SK-N-SH (cell line): ENCODE measurements at regions not wholly inside any gene's neighbourhood (a gene's known extent, or its start where the extent isn't known, plus 50 kb on each side); places are given as distances from the start of the nearest gene placed in this dataset.

Experiments
- CTCF ChIA-PET: fragments of 300-600, 350-600 bp; formaldehyde crosslinking; extraction: SDS; loops from one replicate; lab custom pipeline; 2021; lab: Yijun Ruan, JAX
- POLR2A ChIA-PET: fragments of 350-600 bp; sonication (Branson Sonifier 250); formaldehyde crosslinking; extraction: SDS; loops from one replicate; lab custom pipeline; 2020; ENCODE audit warnings: antibody characterized with exemption, inconsistent platforms; lab: Yijun Ruan, JAX
- DNase-seq: peaks from one replicate; pipeline ENCODE4 v3.0.0; 2012
- H2AFZ ChIP-seq: fragments of 200-600 bp; sonication (generic); 2 replicates; pipeline ENCODE4 v1.8.1; 2016; ENCODE audit warnings: antibody characterized with exemption, mild to moderate bottlenecking, low read depth
- H3F3A ChIP-seq: fragments of 200-600 bp; sonication (generic); replicated peaks from 2 replicates; pipeline ENCODE3; 2016; ENCODE audit warnings: antibody characterized with exemption, mild to moderate bottlenecking; ENCODE audit not compliant: insufficient read depth
- H3K27ac ChIP-seq, 2 experiments: fragments of 200-500 bp in 1 of 2; fragments of 200-600 bp in 1 of 2; sonication (Bioruptor generic) in 1 of 2; sonication (generic), shearing (Covaris generic) in 1 of 2; 2 replicates each; pipeline versions ENCODE4 v1.5.1 to v1.6.1; 2014 to 2016; ENCODE audit warnings: low read depth in 2 of 2, inconsistent platforms in 1 of 2, low read length in 1 of 2, mild to moderate bottlenecking in 1 of 2, mixed read lengths in 1 of 2
- H3K27me3 ChIP-seq: fragments of 200-600 bp; sonication (generic), shearing (Covaris generic); 2 replicates; pipeline ENCODE4 v1.6.1; 2016; ENCODE audit warnings: mixed run types; ENCODE audit not compliant: insufficient read depth
- H3K36me3 ChIP-seq, 2 experiments: fragments of 200-500 bp in 1 of 2; fragments of 200-600 bp in 1 of 2; sonication (Bioruptor generic) in 1 of 2; sonication (generic) in 1 of 2; replicated peaks in 1 of 2; 2 replicates each; pipeline versions ENCODE3 to v1.5.1; 2014 to 2016; ENCODE audit warnings: low read length in 1 of 2, mild to moderate bottlenecking in 1 of 2; ENCODE audit not compliant: insufficient read depth in 2 of 2, control insufficient read depth in 1 of 2
- H3K4me1 ChIP-seq, 2 experiments: fragments of 200-500 bp in 1 of 2; fragments of 200-600 bp in 1 of 2; sonication (Bioruptor generic) in 1 of 2; sonication (generic), shearing (Covaris generic) in 1 of 2; 2 replicates each; pipeline versions ENCODE4 v1.5.1 to v1.6.1; 2014 to 2016; ENCODE audit warnings: low read depth in 1 of 2, low read length in 1 of 2, mixed run types in 1 of 2; ENCODE audit not compliant: insufficient read depth in 2 of 2, control insufficient read depth in 1 of 2
- H3K4me2 ChIP-seq: fragments of 200-600 bp; sonication (generic), shearing (Covaris generic); 2 replicates; pipeline ENCODE4 v1.6.1; 2017; ENCODE audit warnings: mixed run types
- H3K4me3 ChIP-seq, 2 experiments: fragments of 200-500 bp in 1 of 2; fragments of 200-600 bp in 1 of 2; sonication (Bioruptor generic) in 1 of 2; sonication (generic), shearing (Covaris generic) in 1 of 2; 2 replicates each; pipeline versions ENCODE4 v1.5.1 to v1.8.1; 2014 to 2016; ENCODE audit warnings: low read depth in 2 of 2, inconsistent platforms in 1 of 2, low read length in 1 of 2, mild to moderate bottlenecking in 1 of 2, mixed read lengths in 1 of 2, moderate library complexity in 1 of 2
- H3K79me2 ChIP-seq: fragments of 200-600 bp; sonication (generic); 2 replicates; pipeline ENCODE4 v1.8.1; 2017; ENCODE audit warnings: mild to moderate bottlenecking; ENCODE audit not compliant: insufficient read depth
- H3K9ac ChIP-seq: fragments of 200-600 bp; sonication (generic); 2 replicates; pipeline ENCODE4 v1.6.1; 2017; ENCODE audit warnings: mixed run types
- H3K9me2 ChIP-seq: fragments of 200-600 bp; sonication (generic); 2 replicates; pipeline ENCODE4 v1.6.1; 2017; ENCODE audit warnings: mixed run types
- H3K9me3 ChIP-seq: fragments of 200-600 bp; sonication (generic); 2 replicates; pipeline ENCODE4 v1.6.1; 2017; ENCODE audit warnings: mixed run types, mild to moderate bottlenecking, moderate library complexity
- H4K20me1 ChIP-seq: fragments of 200-600 bp; sonication (generic); 2 replicates; pipeline ENCODE4 v1.6.1; 2017; ENCODE audit warnings: mild to moderate bottlenecking, mixed run types; ENCODE audit not compliant: insufficient read depth
- ELF1 ChIP-seq: IDR thresholded peaks from 2 replicates; pipeline ENCODE4 v1.4.0; 2012
- FOSL2 ChIP-seq: IDR thresholded peaks from 2 replicates; pipeline ENCODE4 v1.4.0; 2012; ENCODE audit warnings: low read depth, mild to moderate bottlenecking, moderate library complexity, borderline replicate concordance
- FOXM1 ChIP-seq: IDR thresholded peaks from 2 replicates; pipeline ENCODE4 v1.4.0; 2012; ENCODE audit warnings: low read depth, mild to moderate bottlenecking
- GATA2 ChIP-seq: sonication (generic); formaldehyde crosslinking; IDR thresholded peaks from 2 replicates; pipeline ENCODE4 v1.5.0; 2020; ENCODE audit warnings: mild to moderate bottlenecking, missing genetic modification reagents
- IRF3 ChIP-seq: fragments of 150-350 bp; IDR thresholded peaks from 2 replicates; pipeline ENCODE4 v1.6.1; 2016; ENCODE audit warnings: mild to moderate bottlenecking, low read depth, low read length
- JUND ChIP-seq: IDR thresholded peaks from 2 replicates; pipeline ENCODE4 v1.4.0; 2012
- MXI1 ChIP-seq: IDR thresholded peaks from 2 replicates; pipeline ENCODE4 v1.6.1; 2012; ENCODE audit warnings: mild to moderate bottlenecking, low read depth, low read length, improper control_type of control experiment
- NRF1 ChIP-seq: IDR thresholded peaks from 2 replicates; pipeline ENCODE4 v1.6.1; 2012; ENCODE audit warnings: low read depth, mild to moderate bottlenecking, low read length
- POLR2AphosphoS5 ChIP-seq: IDR thresholded peaks from 2 replicates; pipeline ENCODE4 v1.6.1; 2012; ENCODE audit warnings: low read depth, low read length
- RAD21 ChIP-seq: IDR thresholded peaks from 2 replicates; pipeline ENCODE4 v1.6.1; 2012; ENCODE audit warnings: mild to moderate bottlenecking, low read length
- RCOR1 ChIP-seq: fragments of 150-350 bp; IDR thresholded peaks from 2 replicates; pipeline ENCODE4 v1.6.1; 2017; ENCODE audit warnings: antibody characterized with exemption, low read length
- RFX5 ChIP-seq: IDR thresholded peaks from 2 replicates; pipeline ENCODE4 v1.6.1; 2012; ENCODE audit warnings: mild to moderate bottlenecking, improper control_type of control experiment, low read length
- RXRA ChIP-seq: IDR thresholded peaks from 2 replicates; pipeline ENCODE4 v1.4.0; 2012; ENCODE audit warnings: low read depth, mild to moderate bottlenecking, borderline replicate concordance
- SIN3A ChIP-seq: IDR thresholded peaks from 2 replicates; pipeline ENCODE4 v1.6.1; 2012; ENCODE audit warnings: low read depth, mild to moderate bottlenecking, low read length, moderate library complexity, borderline replicate concordance
- SMC3 ChIP-seq: IDR thresholded peaks from 2 replicates; pipeline ENCODE4 v1.6.1; 2012; ENCODE audit warnings: low read depth, low read length, improper control_type of control experiment
- TCF12 ChIP-seq: IDR thresholded peaks from 2 replicates; pipeline ENCODE4 v1.4.0; 2012
- TEAD4 ChIP-seq: IDR thresholded peaks from 2 replicates; pipeline ENCODE4 v1.4.0; 2012; ENCODE audit warnings: mild to moderate bottlenecking, borderline replicate concordance; ENCODE audit not compliant: insufficient read depth
- USF2 ChIP-seq: fragments of 150-350 bp; IDR thresholded peaks from 2 replicates; pipeline ENCODE4 v1.6.1; 2017; ENCODE audit warnings: antibody characterized with exemption, low read length, low read depth, borderline replicate concordance
- ZBTB33 ChIP-seq: IDR thresholded peaks from 2 replicates; pipeline ENCODE4 v1.4.0; 2012; ENCODE audit warnings: low read depth, borderline replicate concordance
- WGBS: methylation state at CpG from one replicate; pipeline ENCODE4 v1.1.6; 2017; ENCODE audit warnings: low lambda C conversion rate; 5-methylcytosine and 5-hydroxymethylcytosine counted together
- TF ChIP-seq, protein P1 (sequence below): IDR thresholded peaks from 2 replicates; pipeline ENCODE4 v1.4.0; 2012; ENCODE audit warnings: low read depth
- TF ChIP-seq, protein P2 (sequence below): IDR thresholded peaks from 2 replicates; pipeline ENCODE4; 2012

- POLR2A ChIA-PET: no interaction called here
- Histone ChIP-seq H3K9ac (no peak overlapping the region), H3K4me2 (no peak overlapping the region), H3K36me3 (no peaks in the 10 kb centered on the region), H4K20me1 (no peaks in the 10 kb centered on the region), H3K9me2 (no peaks in the 10 kb centered on the region; the same call in 1 of the 2 replicates), H3K9me3 (no peaks in the 10 kb centered on the region), H3K4me3 (no peak overlapping the region), H2AFZ (no peak overlapping the region), H3K79me2 (no peaks in the 10 kb centered on the region), H3K27me3 (no peaks in the 10 kb centered on the region), H3K27ac (no peak overlapping the region), H3K4me1 (no peaks in the 10 kb centered on the region), H3F3A (no peaks in the 10 kb centered on the region)
- WGBS: 13% methylated on average over 4 of the region's 4 CpGs
- TF ChIP-seq SIN3A (no peak), IRF3 (no peak), GATA2 (CRISPR knock-in tag) (no peak), USF2 (no peak), RXRA (no peak), ELF1 (no peak), JUND (no peak)
- no peak for DNase-seq
- CTCF ChIA-PET: no interaction called here
Observed at GRCh38 chr7:126005064-126005463, 1075.4 kb upstream of the POT1 start.

DNA sequence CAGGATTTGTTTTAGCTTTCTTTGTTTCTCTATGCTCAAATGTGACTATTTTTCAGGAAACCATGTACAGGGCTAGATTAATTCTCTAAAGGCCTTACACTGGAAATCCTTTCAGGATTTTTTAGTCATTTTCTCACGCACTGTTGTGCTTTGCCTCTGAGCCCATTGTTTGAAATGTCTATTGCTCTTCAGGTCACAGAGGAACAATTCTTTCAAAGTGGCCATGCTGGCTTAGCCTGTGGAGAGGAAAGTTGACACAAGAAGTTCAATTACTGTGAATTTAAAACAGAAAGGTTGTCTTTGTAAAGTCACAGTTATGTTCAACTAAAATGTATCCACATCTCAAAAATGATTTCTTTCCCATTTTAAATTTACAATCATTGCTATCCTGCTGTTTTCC, 1071.7 kb upstream of the POT1 start:
- no peaks in the 10 kb centered on the region for H3K4me1 ChIP-seq
- H3K27me3 ChIP-seq: no peaks in the 10 kb centered on the region
- H3K27ac ChIP-seq: no peak overlapping the region
- H2AFZ ChIP-seq: no peak overlapping the region
- TF ChIP-seq, protein P1, sequence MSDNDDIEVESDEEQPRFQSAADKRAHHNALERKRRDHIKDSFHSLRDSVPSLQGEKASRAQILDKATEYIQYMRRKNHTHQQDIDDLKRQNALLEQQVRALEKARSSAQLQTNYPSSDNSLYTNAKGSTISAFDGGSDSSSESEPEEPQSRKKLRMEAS: no peak
- no peak for TF ChIP-seq TEAD4
- TF ChIP-seq, all 33 proteins: peak for 0
- no peak for DNase-seq
- H4K20me1 ChIP-seq: no peaks in the 10 kb centered on the region
- no peaks in the 10 kb centered on the region for H3K9me3 ChIP-seq
- no peaks in the 10 kb centered on the region for H3K36me3 ChIP-seq
- ChIA-PET CTCF (no interaction called here), POLR2A (no interaction called here)
- no peaks in the 10 kb centered on the region for H3F3A ChIP-seq
- no peaks in the 10 kb centered on the region for H3K79me2 ChIP-seq
- H3K4me3 ChIP-seq: no peak overlapping the region
- WGBS: 29% methylated on average over 1 of the region's 1 CpG
- H3K4me2 ChIP-seq: no peak overlapping the region
- H3K9me2 ChIP-seq: no peaks in the 10 kb centered on the region; the same call in 1 of the 2 replicates
- H3K9ac ChIP-seq: no peak overlapping the region

DNA sequence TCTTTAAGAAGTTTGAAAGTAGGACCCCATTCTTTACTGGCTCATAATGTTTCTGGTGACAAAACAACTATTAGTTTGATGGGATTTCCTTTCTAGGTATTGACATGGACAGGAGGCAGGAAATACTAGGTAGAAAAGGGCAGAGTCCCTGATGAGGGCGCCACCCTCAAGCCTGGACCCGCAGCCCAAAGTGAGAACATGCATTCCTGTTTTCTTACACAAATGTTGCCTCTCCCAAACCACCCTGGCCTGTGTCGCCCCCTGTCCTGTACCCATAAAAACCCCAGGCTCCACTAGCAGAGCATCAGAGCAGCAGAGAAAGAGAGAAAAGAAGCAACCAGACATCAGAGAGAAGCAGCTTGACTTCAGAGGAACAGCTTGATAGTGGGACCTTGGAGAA, 1055.2 kb upstream of the POT1 start:
- WGBS: 43% methylated on average over 3 of the region's 3 CpGs
- no peaks in the 10 kb centered on the region for H4K20me1 ChIP-seq
- CTCF ChIA-PET: no interaction called here
- TF ChIP-seq ZBTB33: no peak
- no peak for TF ChIP-seq SMC3
- TF ChIP-seq MXI1: no peak
- no peak for TF ChIP-seq RFX5
- TF ChIP-seq ELF1: no peak
- TF ChIP-seq RCOR1: no peak
- no peak for TF ChIP-seq GATA2 (CRISPR knock-in tag)
- no peak for TF ChIP-seq TCF12
- TF ChIP-seq JUND: no peak
- TF ChIP-seq NRF1: no peak
- TF ChIP-seq POLR2AphosphoS5: no peak
- TF ChIP-seq FOXM1: no peak
- TF ChIP-seq FOSL2: no peak
- TF ChIP-seq, protein P2, sequence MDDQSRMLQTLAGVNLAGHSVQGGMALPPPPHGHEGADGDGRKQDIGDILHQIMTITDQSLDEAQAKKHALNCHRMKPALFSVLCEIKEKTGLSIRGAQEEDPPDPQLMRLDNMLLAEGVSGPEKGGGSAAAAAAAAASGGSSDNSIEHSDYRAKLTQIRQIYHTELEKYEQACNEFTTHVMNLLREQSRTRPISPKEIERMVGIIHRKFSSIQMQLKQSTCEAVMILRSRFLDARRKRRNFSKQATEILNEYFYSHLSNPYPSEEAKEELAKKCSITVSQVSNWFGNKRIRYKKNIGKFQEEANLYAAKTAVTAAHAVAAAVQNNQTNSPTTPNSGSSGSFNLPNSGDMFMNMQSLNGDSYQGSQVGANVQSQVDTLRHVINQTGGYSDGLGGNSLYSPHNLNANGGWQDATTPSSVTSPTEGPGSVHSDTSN: no peak
- no peak for TF ChIP-seq RAD21

More for the DNA sequence above, 1055.2 kb upstream of the POT1 start:
- Histone ChIP-seq H3K27me3 (no peaks in the 10 kb centered on the region), H3K79me2 (no peaks in the 10 kb centered on the region), H3K4me3 (no peak overlapping the region), H3K4me1 (no peaks in the 10 kb centered on the region), H3K9ac (no peak overlapping the region), H3K27ac (no peak overlapping the region), H3K36me3 (no peaks in the 10 kb centered on the region), H3K9me3 (no peaks in the 10 kb centered on the region), H2AFZ (no peak overlapping the region), H3K4me2 (no peak overlapping the region), H3F3A (no peaks in the 10 kb centered on the region), H3K9me2 (no peaks in the 10 kb centered on the region)
- POLR2A ChIA-PET: no interaction called here
- no peak for DNase-seq
